Testis (tissue), 2 donors: ENCODE measurements at regions not wholly inside any gene's neighbourhood (a gene's known extent, or its start where the extent isn't known, plus 50 kb on each side); places are given as distances from the start of the nearest gene placed in this dataset.

ENCODE experiments used
- POLR2A ChIP-seq: fragments of 450-650 bp; IDR thresholded peaks from one replicate; pipeline ENCODE4 v1.6.1; 2017; ENCODE audit warnings: antibody characterized with exemption, mild to moderate bottlenecking, moderate library complexity
- TF ChIP-seq, protein P1 (sequence below), 3 experiments: fragments of 450-650 bp in 2 of 3; fragments of 200-600 bp in 1 of 3; sonication (generic) in 1 of 3; IDR thresholded peaks; one replicate each; pipeline ENCODE4 v1.5.1; 2016 to 2019; ENCODE audit warnings: antibody characterized with exemption in 3 of 3, mild to moderate bottlenecking in 2 of 3, moderate library complexity in 1 of 3

GRCh38 chr7:1358376-1359050 is 100.8 kb downstream of the MICALL2 start:
- TF ChIP-seq, protein P1, sequence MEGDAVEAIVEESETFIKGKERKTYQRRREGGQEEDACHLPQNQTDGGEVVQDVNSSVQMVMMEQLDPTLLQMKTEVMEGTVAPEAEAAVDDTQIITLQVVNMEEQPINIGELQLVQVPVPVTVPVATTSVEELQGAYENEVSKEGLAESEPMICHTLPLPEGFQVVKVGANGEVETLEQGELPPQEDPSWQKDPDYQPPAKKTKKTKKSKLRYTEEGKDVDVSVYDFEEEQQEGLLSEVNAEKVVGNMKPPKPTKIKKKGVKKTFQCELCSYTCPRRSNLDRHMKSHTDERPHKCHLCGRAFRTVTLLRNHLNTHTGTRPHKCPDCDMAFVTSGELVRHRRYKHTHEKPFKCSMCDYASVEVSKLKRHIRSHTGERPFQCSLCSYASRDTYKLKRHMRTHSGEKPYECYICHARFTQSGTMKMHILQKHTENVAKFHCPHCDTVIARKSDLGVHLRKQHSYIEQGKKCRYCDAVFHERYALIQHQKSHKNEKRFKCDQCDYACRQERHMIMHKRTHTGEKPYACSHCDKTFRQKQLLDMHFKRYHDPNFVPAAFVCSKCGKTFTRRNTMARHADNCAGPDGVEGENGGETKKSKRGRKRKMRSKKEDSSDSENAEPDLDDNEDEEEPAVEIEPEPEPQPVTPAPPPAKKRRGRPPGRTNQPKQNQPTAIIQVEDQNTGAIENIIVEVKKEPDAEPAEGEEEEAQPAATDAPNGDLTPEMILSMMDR (IDR thresholded peaks at IDR 0.05), result no peak
- TF ChIP-seq POLR2A, result no peak
